Liver (tissue), 8 donors: ENCODE measurements at regions not wholly inside any gene's neighbourhood (a gene's known extent, or its start where the extent isn't known, plus 50 kb on each side); places are given as distances from the start of the nearest gene placed in this dataset.

ENCODE experiments used
- DNase-seq: peaks from one replicate; pipeline ENCODE4 v3.0.0-alpha.2; 2017; ENCODE audit warnings: low spot score
- H3K27ac ChIP-seq, 2 donors: one replicate each; pipeline ENCODE4 v1.7.0; 2013; ENCODE audit warnings: inconsistent platforms in 2 of 2, low read length in 2 of 2, control low read depth in 1 of 2, low read depth in 1 of 2, mild to moderate bottlenecking in 1 of 2
- H3K27me3 ChIP-seq, 4 donors: one replicate each; pipeline versions ENCODE4 v1.6.1 to v1.7.0; 2013; ENCODE audit warnings: low read length in 3 of 4, inconsistent platforms in 1 of 4, mild to moderate bottlenecking in 1 of 4, moderate library complexity in 1 of 4; ENCODE audit not compliant: control insufficient read depth in 4 of 4, insufficient read depth in 4 of 4
- H3K36me3 ChIP-seq, 4 donors: one replicate each; pipeline versions ENCODE4 v1.6.1 to v1.7.0; 2013; ENCODE audit warnings: low read length in 3 of 4, mild to moderate bottlenecking in 3 of 4, low read depth in 1 of 4, moderate library complexity in 1 of 4; ENCODE audit not compliant: control insufficient read depth in 4 of 4, insufficient read depth in 3 of 4
- H3K4me1 ChIP-seq, 4 donors: one replicate each; pipeline versions ENCODE4 v1.6.1 to v1.7.0; 2013; ENCODE audit warnings: low read length in 3 of 4, mild to moderate bottlenecking in 3 of 4, moderate library complexity in 1 of 4; ENCODE audit not compliant: control insufficient read depth in 4 of 4, insufficient read depth in 4 of 4
- H3K4me3 ChIP-seq, 3 donors: one replicate each; pipeline versions ENCODE4 v1.6.1 to v1.7.0; 2013; ENCODE audit warnings: low read length in 3 of 3, control low read depth in 1 of 3, low read depth in 1 of 3, mild to moderate bottlenecking in 1 of 3
- H3K9ac ChIP-seq, 2 donors: one replicate each; pipeline ENCODE4 v1.7.0; 2013; ENCODE audit warnings: low read length in 2 of 2, mild to moderate bottlenecking in 2 of 2, moderate library complexity in 2 of 2, control low read depth in 1 of 2, low read depth in 1 of 2
- H3K9me3 ChIP-seq, 4 donors: one replicate each; pipeline versions ENCODE4 v1.6.1 to v1.7.0; 2013; ENCODE audit warnings: low read length in 3 of 4; ENCODE audit not compliant: control insufficient read depth in 4 of 4
- EGR1 ChIP-seq, 2 donors: IDR thresholded peaks; 2 replicates each; pipeline ENCODE4 v1.6.1; 2016 to 2018; ENCODE audit warnings: antibody characterized with exemption in 2 of 2, low read depth in 2 of 2
- FOXA1 ChIP-seq: IDR thresholded peaks from 2 replicates; pipeline ENCODE4 v1.6.1; 2016; ENCODE audit warnings: antibody characterized with exemption
- FOXA2 ChIP-seq: IDR thresholded peaks from 2 replicates; pipeline ENCODE4 v1.6.1; 2016; ENCODE audit warnings: antibody characterized with exemption
- GABPA ChIP-seq, 2 donors: IDR thresholded peaks in 1 of 2; conservative IDR thresholded peaks in 1 of 2; 2 replicates each; pipeline ENCODE4 v1.6.1; 2016; ENCODE audit warnings: antibody characterized with exemption in 2 of 2, mild to moderate bottlenecking in 1 of 2, moderate library complexity in 1 of 2
- HNF4A ChIP-seq, 2 donors: conservative IDR thresholded peaks; 2 replicates each; pipeline ENCODE4 v1.6.1; 2016; ENCODE audit warnings: antibody characterized with exemption in 2 of 2, mild to moderate bottlenecking in 2 of 2
- HNF4G ChIP-seq: IDR thresholded peaks from 2 replicates; pipeline ENCODE4 v1.6.1; 2016; ENCODE audit warnings: antibody characterized with exemption
- JUND ChIP-seq, 2 donors: IDR thresholded peaks; 2 replicates each; pipeline ENCODE4 v1.6.1; 2016; ENCODE audit warnings: antibody characterized with exemption in 2 of 2
- NR2F2 ChIP-seq: IDR thresholded peaks from 2 replicates; pipeline ENCODE4 v1.6.1; 2016; ENCODE audit warnings: antibody characterized with exemption
- RAD21 ChIP-seq, 2 donors: IDR thresholded peaks; 2 replicates each; pipeline ENCODE4 v1.6.1; 2016; ENCODE audit warnings: antibody characterized with exemption in 2 of 2, mild to moderate bottlenecking in 2 of 2
- RXRA ChIP-seq, 2 donors: IDR thresholded peaks; 2 replicates each; pipeline ENCODE4 v1.6.1; 2017 to 2018; ENCODE audit warnings: antibody characterized with exemption in 2 of 2, mild to moderate bottlenecking in 1 of 2
- SP1 ChIP-seq: IDR thresholded peaks from 2 replicates; pipeline ENCODE4 v1.6.1; 2018; ENCODE audit warnings: antibody characterized with exemption, mild to moderate bottlenecking
- TAF1 ChIP-seq: conservative IDR thresholded peaks from 2 replicates; pipeline ENCODE4 v1.6.1; 2016; ENCODE audit warnings: antibody characterized with exemption, mild to moderate bottlenecking
- YY1 ChIP-seq: IDR thresholded peaks from 2 replicates; pipeline ENCODE4 v1.6.1; 2016; ENCODE audit warnings: antibody characterized with exemption, mild to moderate bottlenecking
- WGBS: extraction: QIAGEN DNeasy Blood & Tissue Kit; methylation state at CpG from one replicate; pipeline ENCODE4 v1.1.7; 2013; 5-methylcytosine and 5-hydroxymethylcytosine counted together
- TF ChIP-seq, protein P1 (sequence below): fragments of 150-350 bp; IDR thresholded peaks from 2 replicates; pipeline ENCODE4 v1.5.1; 2017; ENCODE audit warnings: improper control_type of control experiment, low read depth, low read length; ENCODE audit not compliant: missing input control
- TF ChIP-seq, protein P2 (sequence below): IDR thresholded peaks from 2 replicates; pipeline ENCODE4 v1.6.1; 2016; ENCODE audit warnings: antibody characterized with exemption
- TF ChIP-seq, protein P3 (sequence below): IDR thresholded peaks from 2 replicates; pipeline ENCODE4 v1.6.1; 2016; ENCODE audit warnings: antibody characterized with exemption
- TF ChIP-seq, protein P4 (sequence below): IDR thresholded peaks from 2 replicates; pipeline ENCODE4 v1.6.1; 2016; ENCODE audit warnings: antibody characterized with exemption
- TF ChIP-seq, protein P5 (sequence below): IDR thresholded peaks from 2 replicates; pipeline ENCODE4 v1.6.1; 2016; ENCODE audit warnings: antibody characterized with exemption, mild to moderate bottlenecking
- donor health status: healthy.
- donor health status: healthy.
- donor health status: healthy.
- donor health status: healthy.
- donor health status: healthy.

DNA sequence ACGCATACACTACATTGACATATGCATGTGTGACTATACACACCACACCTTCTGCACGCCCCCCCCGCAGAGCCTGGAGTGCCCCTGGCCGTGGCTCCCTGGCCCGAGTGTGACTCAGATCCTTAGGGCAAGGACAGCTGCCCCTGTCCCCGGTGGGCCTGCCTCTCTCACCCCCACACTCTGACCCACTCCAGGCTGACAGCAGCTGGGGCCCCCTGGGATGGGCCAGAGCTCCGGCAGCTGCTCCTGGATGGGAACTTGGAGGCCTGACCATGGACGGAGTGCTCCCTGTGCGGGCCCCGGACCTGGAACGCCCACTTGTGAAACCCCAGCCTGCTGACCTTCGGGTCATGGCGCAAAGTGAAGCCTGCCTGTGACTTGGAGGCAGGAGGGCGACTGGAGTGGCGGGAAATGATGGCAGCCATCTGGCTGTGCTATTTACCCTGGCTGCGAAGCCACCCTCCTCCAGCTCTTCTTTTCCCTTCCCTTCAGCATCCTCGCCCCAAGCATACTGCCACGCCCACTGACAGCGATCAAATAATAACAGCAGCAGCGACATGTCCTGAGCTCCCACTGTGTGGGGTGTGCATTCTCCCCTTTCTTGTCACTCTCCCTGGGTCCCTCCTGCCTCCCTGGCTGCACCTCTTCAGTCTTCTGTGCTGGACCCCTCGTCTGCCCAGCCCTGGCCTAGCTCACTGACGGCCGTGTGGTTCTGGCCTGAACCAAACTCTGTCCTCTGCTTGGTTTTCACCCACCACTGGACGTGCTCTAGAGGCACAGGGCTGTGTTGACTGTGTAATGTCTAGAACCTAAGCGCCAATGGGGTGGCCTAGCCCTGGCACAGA is 90.7 kb upstream of the MEF2A start:
- Histone ChIP-seq H3K9ac (no peak overlapping the region), H3K27ac (no peak overlapping the region), H3K9me3 (no peaks in the 10 kb centered on the region), H3K36me3 (no peaks in the 10 kb centered on the region), H3K27me3 (no peaks in the 10 kb centered on the region), H3K4me3 (no peak overlapping the region), H3K4me1 (no peaks in the 10 kb centered on the region)
- 93% methylated on average over 25 of the region's 25 CpGs for WGBS
- no peak for TF ChIP-seq SP1
- TF ChIP-seq HNF4G, result no peak
- TF ChIP-seq RAD21 (IDR thresholded peaks at IDR 0.05), result no peak
- no peak for TF ChIP-seq TAF1
- TF ChIP-seq, protein P1, sequence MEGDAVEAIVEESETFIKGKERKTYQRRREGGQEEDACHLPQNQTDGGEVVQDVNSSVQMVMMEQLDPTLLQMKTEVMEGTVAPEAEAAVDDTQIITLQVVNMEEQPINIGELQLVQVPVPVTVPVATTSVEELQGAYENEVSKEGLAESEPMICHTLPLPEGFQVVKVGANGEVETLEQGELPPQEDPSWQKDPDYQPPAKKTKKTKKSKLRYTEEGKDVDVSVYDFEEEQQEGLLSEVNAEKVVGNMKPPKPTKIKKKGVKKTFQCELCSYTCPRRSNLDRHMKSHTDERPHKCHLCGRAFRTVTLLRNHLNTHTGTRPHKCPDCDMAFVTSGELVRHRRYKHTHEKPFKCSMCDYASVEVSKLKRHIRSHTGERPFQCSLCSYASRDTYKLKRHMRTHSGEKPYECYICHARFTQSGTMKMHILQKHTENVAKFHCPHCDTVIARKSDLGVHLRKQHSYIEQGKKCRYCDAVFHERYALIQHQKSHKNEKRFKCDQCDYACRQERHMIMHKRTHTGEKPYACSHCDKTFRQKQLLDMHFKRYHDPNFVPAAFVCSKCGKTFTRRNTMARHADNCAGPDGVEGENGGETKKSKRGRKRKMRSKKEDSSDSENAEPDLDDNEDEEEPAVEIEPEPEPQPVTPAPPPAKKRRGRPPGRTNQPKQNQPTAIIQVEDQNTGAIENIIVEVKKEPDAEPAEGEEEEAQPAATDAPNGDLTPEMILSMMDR, result no peak
- no peak for TF ChIP-seq GABPA (IDR thresholded peaks at IDR 0.05 in 1 of 2, conservative IDR thresholded peaks at IDR 0.05 in 1 of 2)
- TF ChIP-seq, protein P2, sequence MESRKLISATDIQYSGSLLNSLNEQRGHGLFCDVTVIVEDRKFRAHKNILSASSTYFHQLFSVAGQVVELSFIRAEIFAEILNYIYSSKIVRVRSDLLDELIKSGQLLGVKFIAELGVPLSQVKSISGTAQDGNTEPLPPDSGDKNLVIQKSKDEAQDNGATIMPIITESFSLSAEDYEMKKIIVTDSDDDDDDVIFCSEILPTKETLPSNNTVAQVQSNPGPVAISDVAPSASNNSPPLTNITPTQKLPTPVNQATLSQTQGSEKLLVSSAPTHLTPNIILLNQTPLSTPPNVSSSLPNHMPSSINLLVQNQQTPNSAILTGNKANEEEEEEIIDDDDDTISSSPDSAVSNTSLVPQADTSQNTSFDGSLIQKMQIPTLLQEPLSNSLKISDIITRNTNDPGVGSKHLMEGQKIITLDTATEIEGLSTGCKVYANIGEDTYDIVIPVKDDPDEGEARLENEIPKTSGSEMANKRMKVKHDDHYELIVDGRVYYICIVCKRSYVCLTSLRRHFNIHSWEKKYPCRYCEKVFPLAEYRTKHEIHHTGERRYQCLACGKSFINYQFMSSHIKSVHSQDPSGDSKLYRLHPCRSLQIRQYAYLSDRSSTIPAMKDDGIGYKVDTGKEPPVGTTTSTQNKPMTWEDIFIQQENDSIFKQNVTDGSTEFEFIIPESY, result no peak
- no peak for TF ChIP-seq NR2F2
- no peak for DNase-seq

DNA sequence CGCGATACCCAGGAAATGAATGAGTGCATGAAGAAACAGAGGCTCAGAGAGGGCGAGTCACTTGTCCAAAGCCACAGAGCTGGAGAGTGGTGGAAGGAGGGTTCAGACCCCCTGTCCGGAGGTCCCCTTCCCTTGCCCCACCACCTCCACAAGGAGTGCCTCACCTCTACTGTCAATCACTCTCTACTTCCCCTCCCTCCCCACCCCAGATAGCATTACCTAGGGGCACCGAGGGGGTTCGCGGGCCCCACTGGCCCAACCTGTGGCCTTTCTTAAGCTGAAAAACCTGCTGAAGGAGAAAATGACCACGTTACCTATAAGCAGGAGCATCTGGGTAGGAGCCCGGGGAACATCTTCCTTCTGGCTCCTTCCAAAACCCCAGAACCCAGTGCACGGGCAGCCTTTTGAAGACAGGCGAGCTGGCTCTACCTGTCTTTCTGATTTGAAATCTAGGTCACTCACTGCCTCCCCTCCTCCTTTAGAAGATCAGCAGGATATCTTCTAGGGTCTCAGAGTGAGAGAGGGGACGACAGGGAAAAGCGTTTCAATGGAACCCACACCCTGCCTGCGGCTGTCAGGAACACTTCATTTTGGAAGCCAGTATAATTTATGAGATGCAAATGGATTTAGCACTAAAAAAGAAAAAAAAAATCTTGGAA is 89.9 kb upstream of the MEF2A start:
- H3K9ac ChIP-seq, result no peak overlapping the region
- TF ChIP-seq JUND (IDR thresholded peaks at IDR 0.05) (no peak), HNF4A (conservative IDR thresholded peaks at IDR 0.05) (no peak), EGR1 (IDR thresholded peaks at IDR 0.05; ENCODE audit: low read depth in 2 of 2) (no peak), NR2F2 (no peak), YY1 (no peak), TAF1 (no peak), HNF4G (no peak), FOXA1 (no peak), RXRA (IDR thresholded peaks at IDR 0.05) (no peak), FOXA2 (no peak), GABPA (IDR thresholded peaks at IDR 0.05 in 1 of 2, conservative IDR thresholded peaks at IDR 0.05 in 1 of 2) (no peak)
- TF ChIP-seq, protein P3, sequence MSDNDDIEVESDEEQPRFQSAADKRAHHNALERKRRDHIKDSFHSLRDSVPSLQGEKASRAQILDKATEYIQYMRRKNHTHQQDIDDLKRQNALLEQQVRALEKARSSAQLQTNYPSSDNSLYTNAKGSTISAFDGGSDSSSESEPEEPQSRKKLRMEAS, result no peak
- TF ChIP-seq, protein P2, result no peak
- TF ChIP-seq, protein P4, sequence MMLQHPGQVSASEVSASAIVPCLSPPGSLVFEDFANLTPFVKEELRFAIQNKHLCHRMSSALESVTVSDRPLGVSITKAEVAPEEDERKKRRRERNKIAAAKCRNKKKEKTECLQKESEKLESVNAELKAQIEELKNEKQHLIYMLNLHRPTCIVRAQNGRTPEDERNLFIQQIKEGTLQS, result no peak
- TF ChIP-seq, protein P1, result no peak
- TF ChIP-seq, protein P5, sequence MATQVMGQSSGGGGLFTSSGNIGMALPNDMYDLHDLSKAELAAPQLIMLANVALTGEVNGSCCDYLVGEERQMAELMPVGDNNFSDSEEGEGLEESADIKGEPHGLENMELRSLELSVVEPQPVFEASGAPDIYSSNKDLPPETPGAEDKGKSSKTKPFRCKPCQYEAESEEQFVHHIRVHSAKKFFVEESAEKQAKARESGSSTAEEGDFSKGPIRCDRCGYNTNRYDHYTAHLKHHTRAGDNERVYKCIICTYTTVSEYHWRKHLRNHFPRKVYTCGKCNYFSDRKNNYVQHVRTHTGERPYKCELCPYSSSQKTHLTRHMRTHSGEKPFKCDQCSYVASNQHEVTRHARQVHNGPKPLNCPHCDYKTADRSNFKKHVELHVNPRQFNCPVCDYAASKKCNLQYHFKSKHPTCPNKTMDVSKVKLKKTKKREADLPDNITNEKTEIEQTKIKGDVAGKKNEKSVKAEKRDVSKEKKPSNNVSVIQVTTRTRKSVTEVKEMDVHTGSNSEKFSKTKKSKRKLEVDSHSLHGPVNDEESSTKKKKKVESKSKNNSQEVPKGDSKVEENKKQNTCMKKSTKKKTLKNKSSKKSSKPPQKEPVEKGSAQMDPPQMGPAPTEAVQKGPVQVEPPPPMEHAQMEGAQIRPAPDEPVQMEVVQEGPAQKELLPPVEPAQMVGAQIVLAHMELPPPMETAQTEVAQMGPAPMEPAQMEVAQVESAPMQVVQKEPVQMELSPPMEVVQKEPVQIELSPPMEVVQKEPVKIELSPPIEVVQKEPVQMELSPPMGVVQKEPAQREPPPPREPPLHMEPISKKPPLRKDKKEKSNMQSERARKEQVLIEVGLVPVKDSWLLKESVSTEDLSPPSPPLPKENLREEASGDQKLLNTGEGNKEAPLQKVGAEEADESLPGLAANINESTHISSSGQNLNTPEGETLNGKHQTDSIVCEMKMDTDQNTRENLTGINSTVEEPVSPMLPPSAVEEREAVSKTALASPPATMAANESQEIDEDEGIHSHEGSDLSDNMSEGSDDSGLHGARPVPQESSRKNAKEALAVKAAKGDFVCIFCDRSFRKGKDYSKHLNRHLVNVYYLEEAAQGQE, result no peak
- H3K27ac ChIP-seq, result no peak overlapping the region
- H3K9me3 ChIP-seq, result no peaks in the 10 kb centered on the region
- H3K27me3 ChIP-seq, result no peaks in the 10 kb centered on the region
- H3K4me1 ChIP-seq, result no peaks in the 10 kb centered on the region
- DNase-seq, result no peak
- no peaks in the 10 kb centered on the region for H3K36me3 ChIP-seq
- H3K4me3 ChIP-seq, result no peak overlapping the region
- WGBS, result 93% methylated on average over 14 of the region's 14 CpGs
